Spleen (tissue), 7 donors: ENCODE measurements at regions not wholly inside any gene's neighbourhood (a gene's known extent, or its start where the extent isn't known, plus 50 kb on each side); places are given as distances from the start of the nearest gene placed in this dataset.

Source experiments
- POLR2AphosphoS5 ChIP-seq, 3 donors: sonication (generic); formaldehyde crosslinking; IDR thresholded peaks; one replicate each; pipeline ENCODE4 v1.5.1; 2017; ENCODE audit warnings: antibody characterized with exemption in 3 of 3
- TF ChIP-seq, protein P1 (sequence below), 11 experiments: fragments of 200-600 bp in 7 of 11; fragments of 450-650 bp in 4 of 11; sonication (generic) in 4 of 11; IDR thresholded peaks in 8 of 11; conservative IDR thresholded peaks in 3 of 11; 1 replicate in 7 of 11; 2 replicates in 4 of 11; pipeline versions ENCODE4 v1.4.0 to v1.8.0; 2016 to 2021; ENCODE audit warnings: antibody characterized with exemption in 11 of 11, inconsistent platforms in 4 of 11, mild to moderate bottlenecking in 1 of 11
- donor health status: DM: no; HTN: no; CAD: no; lungs with moderate emphysema.
- donor health status: DM: no; HTN: no; CAD: no.
- donor health status: DM: no; HTN: no; CAD: no.

DNA sequence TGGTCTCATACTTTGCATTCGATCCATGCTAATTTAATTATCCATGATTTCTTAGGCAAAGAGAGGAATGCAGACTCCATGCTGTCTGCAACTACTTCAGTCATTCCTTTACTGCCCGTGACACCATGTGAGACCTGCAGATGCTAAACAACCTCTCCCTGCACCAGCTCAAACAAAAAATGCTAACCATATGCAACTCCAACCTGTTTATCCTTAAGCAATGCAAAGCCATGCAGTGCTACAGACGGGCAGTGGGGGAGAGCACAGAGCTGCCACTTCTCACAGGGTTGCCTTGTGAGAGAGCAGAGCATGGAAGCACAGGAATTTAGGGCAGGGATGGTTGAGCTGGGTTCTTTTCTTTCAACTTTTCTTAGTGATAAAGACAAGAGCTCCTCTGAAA is 74.9 kb upstream of the KLHL14 start:
- TF ChIP-seq POLR2AphosphoS5 (IDR thresholded peaks at IDR 0.05), result no peak
- TF ChIP-seq, protein P1, sequence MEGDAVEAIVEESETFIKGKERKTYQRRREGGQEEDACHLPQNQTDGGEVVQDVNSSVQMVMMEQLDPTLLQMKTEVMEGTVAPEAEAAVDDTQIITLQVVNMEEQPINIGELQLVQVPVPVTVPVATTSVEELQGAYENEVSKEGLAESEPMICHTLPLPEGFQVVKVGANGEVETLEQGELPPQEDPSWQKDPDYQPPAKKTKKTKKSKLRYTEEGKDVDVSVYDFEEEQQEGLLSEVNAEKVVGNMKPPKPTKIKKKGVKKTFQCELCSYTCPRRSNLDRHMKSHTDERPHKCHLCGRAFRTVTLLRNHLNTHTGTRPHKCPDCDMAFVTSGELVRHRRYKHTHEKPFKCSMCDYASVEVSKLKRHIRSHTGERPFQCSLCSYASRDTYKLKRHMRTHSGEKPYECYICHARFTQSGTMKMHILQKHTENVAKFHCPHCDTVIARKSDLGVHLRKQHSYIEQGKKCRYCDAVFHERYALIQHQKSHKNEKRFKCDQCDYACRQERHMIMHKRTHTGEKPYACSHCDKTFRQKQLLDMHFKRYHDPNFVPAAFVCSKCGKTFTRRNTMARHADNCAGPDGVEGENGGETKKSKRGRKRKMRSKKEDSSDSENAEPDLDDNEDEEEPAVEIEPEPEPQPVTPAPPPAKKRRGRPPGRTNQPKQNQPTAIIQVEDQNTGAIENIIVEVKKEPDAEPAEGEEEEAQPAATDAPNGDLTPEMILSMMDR (IDR thresholded peaks at IDR 0.05 in 8 of 11, conservative IDR thresholded peaks at IDR 0.05 in 3 of 11), result no peak
